ENCODE measurements at regions not wholly inside any gene's neighbourhood (a gene's known extent, or its start where the extent isn't known, plus 50 kb on each side); places are given as distances from the start of the nearest gene placed in this dataset.

GRCh38 chr14:84760489-84761126 is 769.3 kb upstream of the FLRT2 start:
- Histone ChIP-seq H3K4me1 (ENCODE audit: insufficient read depth, low read length) (no peaks in the 10 kb centered on the region), H3K9me3 (ENCODE audit: control insufficient read depth in 1 of 2, insufficient read depth in 1 of 2, low read length in 2 of 2) (no peaks in the 10 kb centered on the region), H3K27ac (ENCODE audit: low read depth in 1 of 2, low read length in 2 of 2) (no peak overlapping the region), H3K27me3 (ENCODE audit: control insufficient read depth in 1 of 2, insufficient read depth in 2 of 2, low read length in 2 of 2) (no peaks in the 10 kb centered on the region), H3K4me3 (ENCODE audit: low read length) (no peak overlapping the region), H3K36me3 (ENCODE audit: insufficient read depth, low read length) (no peaks in the 10 kb centered on the region)
- no peaks in the 10 kb centered on the region for H3K36me3 Mint-ChIP-seq (ENCODE audit: low read depth)
- POLR2A ChIA-PET: no interaction called here
- CTCF ChIA-PET: no interaction called here
- H3K27me3 Mint-ChIP-seq: no peaks in the 10 kb centered on the region
- intact Hi-C loops (cut with DNase I, micrococcal nuclease): no loop called here
- DNase-seq (no peak), ATAC-seq (ENCODE audit: poor library complexity) (no peak)
- no peak overlapping the region for H3K27ac Mint-ChIP-seq
- peaks cover 21% of the 10 kb centered on the region for H3K9me3 Mint-ChIP-seq
- TF ChIP-seq, protein P1, sequence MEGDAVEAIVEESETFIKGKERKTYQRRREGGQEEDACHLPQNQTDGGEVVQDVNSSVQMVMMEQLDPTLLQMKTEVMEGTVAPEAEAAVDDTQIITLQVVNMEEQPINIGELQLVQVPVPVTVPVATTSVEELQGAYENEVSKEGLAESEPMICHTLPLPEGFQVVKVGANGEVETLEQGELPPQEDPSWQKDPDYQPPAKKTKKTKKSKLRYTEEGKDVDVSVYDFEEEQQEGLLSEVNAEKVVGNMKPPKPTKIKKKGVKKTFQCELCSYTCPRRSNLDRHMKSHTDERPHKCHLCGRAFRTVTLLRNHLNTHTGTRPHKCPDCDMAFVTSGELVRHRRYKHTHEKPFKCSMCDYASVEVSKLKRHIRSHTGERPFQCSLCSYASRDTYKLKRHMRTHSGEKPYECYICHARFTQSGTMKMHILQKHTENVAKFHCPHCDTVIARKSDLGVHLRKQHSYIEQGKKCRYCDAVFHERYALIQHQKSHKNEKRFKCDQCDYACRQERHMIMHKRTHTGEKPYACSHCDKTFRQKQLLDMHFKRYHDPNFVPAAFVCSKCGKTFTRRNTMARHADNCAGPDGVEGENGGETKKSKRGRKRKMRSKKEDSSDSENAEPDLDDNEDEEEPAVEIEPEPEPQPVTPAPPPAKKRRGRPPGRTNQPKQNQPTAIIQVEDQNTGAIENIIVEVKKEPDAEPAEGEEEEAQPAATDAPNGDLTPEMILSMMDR (IDR thresholded peaks at IDR 0.05): no peak
- no peak overlapping the region for H3K4me3 Mint-ChIP-seq
- H3K4me1 Mint-ChIP-seq (ENCODE audit: low read depth): no peaks in the 10 kb centered on the region

- no peaks in the 10 kb centered on the region for H3K36me3 Mint-ChIP-seq (ENCODE audit: low read depth)
- Histone ChIP-seq H3K4me3 (ENCODE audit: low read length) (no peak overlapping the region), H3K27me3 (ENCODE audit: control insufficient read depth in 1 of 2, insufficient read depth in 2 of 2, low read length in 2 of 2) (no peaks in the 10 kb centered on the region), H3K4me1 (ENCODE audit: insufficient read depth, low read length) (no peaks in the 10 kb centered on the region), H3K27ac (ENCODE audit: low read depth in 1 of 2, low read length in 2 of 2) (no peak overlapping the region), H3K36me3 (ENCODE audit: insufficient read depth, low read length) (no peaks in the 10 kb centered on the region), H3K9me3 (ENCODE audit: control insufficient read depth in 1 of 2, insufficient read depth in 1 of 2, low read length in 2 of 2) (peaks cover 0 to under 1% of the 10 kb centered on the region in 2 experiments)
- ATAC-seq (ENCODE audit: poor library complexity) (no peak), DNase-seq (no peak)
- peaks cover 13% of the 10 kb centered on the region for H3K9me3 Mint-ChIP-seq
- ChIA-PET POLR2A (no interaction called here), CTCF (no interaction called here)
- H3K27ac Mint-ChIP-seq: no peak overlapping the region
- TF ChIP-seq, protein P1 (IDR thresholded peaks at IDR 0.05): no peak
- H3K27me3 Mint-ChIP-seq: no peaks in the 10 kb centered on the region
- H3K4me1 Mint-ChIP-seq (ENCODE audit: low read depth): no peaks in the 10 kb centered on the region
- intact Hi-C loops (cut with DNase I, micrococcal nuclease): no loop called here
- H3K4me3 Mint-ChIP-seq: no peak overlapping the region
Observed at GRCh38 chr14:84767434-84767833, 762.5 kb upstream of the FLRT2 start.

DNA sequence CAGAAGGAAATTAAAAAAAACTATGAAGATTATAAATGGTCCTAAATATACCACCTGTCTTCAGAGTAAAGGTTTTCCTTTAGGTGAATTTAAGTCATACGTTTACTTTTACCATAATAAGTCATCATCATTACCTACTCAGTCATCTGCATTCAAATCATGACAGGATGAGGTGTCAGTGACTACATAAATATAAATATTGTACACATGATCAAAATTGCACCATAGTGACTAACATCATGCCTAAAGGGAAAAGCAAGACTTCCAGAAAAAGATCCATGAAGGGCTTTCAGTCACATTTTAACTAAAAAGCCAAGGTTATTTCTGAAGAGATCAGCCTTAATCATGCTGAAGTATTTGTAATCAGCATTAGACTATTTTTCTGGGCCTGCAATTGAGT is 759.9 kb upstream of the FLRT2 start:
- Mint-ChIP-seq H3K27me3 (no peaks in the 10 kb centered on the region), H3K4me1 (ENCODE audit: low read depth) (no peaks in the 10 kb centered on the region), H3K27ac (no peak overlapping the region), H3K36me3 (ENCODE audit: low read depth) (no peaks in the 10 kb centered on the region), H3K9me3 (peaks cover 17% of the 10 kb centered on the region), H3K4me3 (no peak overlapping the region)
- no peak for ATAC-seq (ENCODE audit: poor library complexity)
- ChIA-PET POLR2A (no interaction called here), CTCF (no interaction called here)
- Histone ChIP-seq H3K27me3 (ENCODE audit: control insufficient read depth in 1 of 2, insufficient read depth in 2 of 2, low read length in 2 of 2) (no peaks in the 10 kb centered on the region), H3K9me3 (ENCODE audit: control insufficient read depth in 1 of 2, insufficient read depth in 1 of 2, low read length in 2 of 2) (peaks cover 4 to 9% of the 10 kb centered on the region in 2 experiments), H3K4me1 (ENCODE audit: insufficient read depth, low read length) (no peaks in the 10 kb centered on the region), H3K36me3 (ENCODE audit: insufficient read depth, low read length) (no peaks in the 10 kb centered on the region), H3K4me3 (ENCODE audit: low read length) (no peak overlapping the region), H3K27ac (ENCODE audit: low read depth in 1 of 2, low read length in 2 of 2) (no peak overlapping the region)
- TF ChIP-seq, protein P1 (IDR thresholded peaks at IDR 0.05): no peak
- no peak for DNase-seq
- intact Hi-C loops (cut with DNase I, micrococcal nuclease): no loop called here

Measured in CD4-positive, alpha-beta T cell (primary cell).